ENCODE measurements at regions not wholly inside any gene's neighbourhood (a gene's known extent, or its start where the extent isn't known, plus 50 kb on each side); places are given as distances from the start of the nearest gene placed in this dataset.
A peak's percentile ranks its signal among the peaks of the same experiment; 100 is the strongest.
"Not testable (repeated sequence)": the region's sequence is repeated elsewhere in the genome, so short reads cannot be mapped to it uniquely, and the experiment has no call there.

- Mint-ChIP-seq H3K4me3 (ENCODE audit: unreplicated experiment) (no peak overlapping the region), H3K4me1 (ENCODE audit: unreplicated experiment) (no peaks in the 10 kb centered on the region), H3K36me3 (ENCODE audit: low read depth, unreplicated experiment) (no peaks in the 10 kb centered on the region), H3K27ac (ENCODE audit: unreplicated experiment) (no peak overlapping the region), H3K9me3 (ENCODE audit: unreplicated experiment) (no peaks in the 10 kb centered on the region), H3K27me3 (ENCODE audit: unreplicated experiment) (no peaks in the 10 kb centered on the region)
- no peak for TF ChIP-seq CTCF (IDR thresholded peaks at IDR 0.05; ENCODE audit: unreplicated experiment)
- no peak for DNase-seq (ENCODE audit: low spot score)
Observed at GRCh38 chr4:40686081-40686913, 56.6 kb upstream of the RBM47 start.

- no peak for TF ChIP-seq CTCF (IDR thresholded peaks at IDR 0.05; ENCODE audit: unreplicated experiment)
- no peak overlapping the region for H3K4me3 Mint-ChIP-seq (ENCODE audit: unreplicated experiment)
Observed at GRCh38 chr4:40687676-40688389, 58.2 kb upstream of the RBM47 start.

GRCh38 chr4:40688446-40689095 is 58.9 kb upstream of the RBM47 start:
- Mint-ChIP-seq H3K36me3 (ENCODE audit: low read depth, unreplicated experiment) (no peaks in the 10 kb centered on the region), H3K9me3 (ENCODE audit: unreplicated experiment) (no peaks in the 10 kb centered on the region), H3K4me3 (ENCODE audit: unreplicated experiment) (no peak overlapping the region)

More at GRCh38 chr4:40687676-40688389, 58.2 kb upstream of the RBM47 start:
- Mint-ChIP-seq H3K4me1 (ENCODE audit: unreplicated experiment) (no peaks in the 10 kb centered on the region), H3K27ac (ENCODE audit: unreplicated experiment) (no peak overlapping the region), H3K27me3 (ENCODE audit: unreplicated experiment) (no peaks in the 10 kb centered on the region), H3K36me3 (ENCODE audit: low read depth, unreplicated experiment) (no peaks in the 10 kb centered on the region), H3K9me3 (ENCODE audit: unreplicated experiment) (no peaks in the 10 kb centered on the region)
- DNase-seq (ENCODE audit: low spot score), result no peak

GRCh38 chr4:40693946-40694345 is 55.8 kb upstream of the NSUN7 start:
- H3K4me1 Mint-ChIP-seq (ENCODE audit: unreplicated experiment), result peaks cover 6% of the 10 kb centered on the region
- no peak for DNase-seq (ENCODE audit: low spot score)
- TF ChIP-seq CTCF (IDR thresholded peaks at IDR 0.05; ENCODE audit: unreplicated experiment), result no peak
- H3K36me3 Mint-ChIP-seq (ENCODE audit: low read depth, unreplicated experiment), result no peaks in the 10 kb centered on the region
- H3K27me3 Mint-ChIP-seq (ENCODE audit: unreplicated experiment), result no peaks in the 10 kb centered on the region
- H3K9me3 Mint-ChIP-seq (ENCODE audit: unreplicated experiment), result no peaks in the 10 kb centered on the region
- no peak overlapping the region for H3K4me3 Mint-ChIP-seq (ENCODE audit: unreplicated experiment)
- H3K27ac Mint-ChIP-seq (ENCODE audit: unreplicated experiment), result peak overlapping the region; percentile 27

More at GRCh38 chr4:40688446-40689095, 58.9 kb upstream of the RBM47 start:
- no peak for TF ChIP-seq CTCF (IDR thresholded peaks at IDR 0.05; ENCODE audit: unreplicated experiment)
- no peak for DNase-seq (ENCODE audit: low spot score)
- Mint-ChIP-seq H3K4me1 (ENCODE audit: unreplicated experiment) (peaks cover under 1% of the 10 kb centered on the region), H3K27ac (ENCODE audit: unreplicated experiment) (no peak overlapping the region), H3K27me3 (ENCODE audit: unreplicated experiment) (no peaks in the 10 kb centered on the region)

- not testable (repeated sequence) for H3K9me3 Mint-ChIP-seq (ENCODE audit: unreplicated experiment); DNase-seq (ENCODE audit: low spot score); H3K4me1 Mint-ChIP-seq (ENCODE audit: unreplicated experiment); H3K27me3 Mint-ChIP-seq (ENCODE audit: unreplicated experiment); H3K27ac Mint-ChIP-seq (ENCODE audit: unreplicated experiment); H3K36me3 Mint-ChIP-seq (ENCODE audit: low read depth, unreplicated experiment); H3K4me3 Mint-ChIP-seq (ENCODE audit: unreplicated experiment)
Observed at GRCh38 chr4:40697476-40697875, 52.3 kb upstream of the NSUN7 start.
